ENCODE measurements at regions not wholly inside any gene's neighbourhood (a gene's known extent, or its start where the extent isn't known, plus 50 kb on each side); places are given as distances from the start of the nearest gene placed in this dataset.

GRCh38 chr7:79732535-79732934, 279.1 kb upstream of the MAGI2 start:
- H3K27me3 ChIP-seq (ENCODE audit: control insufficient read depth, insufficient read depth, low read length, poor library complexity, severe bottlenecking): no peaks in the 10 kb centered on the region
- Mint-ChIP-seq H3K36me3 (ENCODE audit: low read depth) (no peaks in the 10 kb centered on the region), H3K4me3 (no peak overlapping the region), H3K27me3 (ENCODE audit: insufficient read depth) (peaks cover 4% of the 10 kb centered on the region), H3K27ac (no peak overlapping the region), H3K4me1 (no peaks in the 10 kb centered on the region), H3K9me3 (peaks cover 8% of the 10 kb centered on the region)
- H3K36me3 ChIP-seq (ENCODE audit: control insufficient read depth, insufficient read depth, low read length): no peaks in the 10 kb centered on the region
- H3K4me3 ChIP-seq (ENCODE audit: low read length): no peak overlapping the region
- WGBS, 2 experiments (ENCODE audit: insufficient coverage in 1 of 2, insufficient read length in 1 of 2): 89 to 96% methylated on average over 2 of the region's 2 CpGs
- H3K4me1 ChIP-seq (ENCODE audit: control insufficient read depth, insufficient read depth, low read length): no peaks in the 10 kb centered on the region
- DNase-seq: no peak
- no peak overlapping the region for H3K27ac ChIP-seq (ENCODE audit: low read depth, low read length)
- H3K9ac ChIP-seq (ENCODE audit: extremely low read depth, low read length, poor library complexity, severe bottlenecking): no peak overlapping the region
- peaks cover 15% of the 10 kb centered on the region for H3K9me3 ChIP-seq (ENCODE audit: control insufficient read depth, low read length)
- TF ChIP-seq CTCF (conservative IDR thresholded peaks at IDR 0.05): no peak

- DNase-seq: no peak
- H3K27me3 Mint-ChIP-seq (ENCODE audit: insufficient read depth): peaks cover 4% of the 10 kb centered on the region
- H3K9me3 Mint-ChIP-seq: peaks cover 8% of the 10 kb centered on the region
- H3K27ac Mint-ChIP-seq: no peak overlapping the region
- no peak for TF ChIP-seq CTCF (conservative IDR thresholded peaks at IDR 0.05)
- Histone ChIP-seq H3K4me1 (ENCODE audit: control insufficient read depth, insufficient read depth, low read length) (no peaks in the 10 kb centered on the region), H3K4me3 (ENCODE audit: low read length) (no peak overlapping the region), H3K9ac (ENCODE audit: extremely low read depth, low read length, poor library complexity, severe bottlenecking) (no peak overlapping the region), H3K27me3 (ENCODE audit: control insufficient read depth, insufficient read depth, low read length, poor library complexity, severe bottlenecking) (no peaks in the 10 kb centered on the region), H3K9me3 (ENCODE audit: control insufficient read depth, low read length) (peaks cover 15% of the 10 kb centered on the region), H3K27ac (ENCODE audit: low read depth, low read length) (no peak overlapping the region), H3K36me3 (ENCODE audit: control insufficient read depth, insufficient read depth, low read length) (no peaks in the 10 kb centered on the region)
- H3K4me1 Mint-ChIP-seq: no peaks in the 10 kb centered on the region
- H3K4me3 Mint-ChIP-seq: no peak overlapping the region
- no peaks in the 10 kb centered on the region for H3K36me3 Mint-ChIP-seq (ENCODE audit: low read depth)
- 83 to 93% methylated on average over 1 to 4 of the region's 4 CpGs for WGBS, 2 experiments (ENCODE audit: insufficient coverage in 1 of 2, insufficient read length in 1 of 2)
These were observed 277.5 kb upstream of the MAGI2 start for GRCh38 chr7:79730971-79731370.

DNA sequence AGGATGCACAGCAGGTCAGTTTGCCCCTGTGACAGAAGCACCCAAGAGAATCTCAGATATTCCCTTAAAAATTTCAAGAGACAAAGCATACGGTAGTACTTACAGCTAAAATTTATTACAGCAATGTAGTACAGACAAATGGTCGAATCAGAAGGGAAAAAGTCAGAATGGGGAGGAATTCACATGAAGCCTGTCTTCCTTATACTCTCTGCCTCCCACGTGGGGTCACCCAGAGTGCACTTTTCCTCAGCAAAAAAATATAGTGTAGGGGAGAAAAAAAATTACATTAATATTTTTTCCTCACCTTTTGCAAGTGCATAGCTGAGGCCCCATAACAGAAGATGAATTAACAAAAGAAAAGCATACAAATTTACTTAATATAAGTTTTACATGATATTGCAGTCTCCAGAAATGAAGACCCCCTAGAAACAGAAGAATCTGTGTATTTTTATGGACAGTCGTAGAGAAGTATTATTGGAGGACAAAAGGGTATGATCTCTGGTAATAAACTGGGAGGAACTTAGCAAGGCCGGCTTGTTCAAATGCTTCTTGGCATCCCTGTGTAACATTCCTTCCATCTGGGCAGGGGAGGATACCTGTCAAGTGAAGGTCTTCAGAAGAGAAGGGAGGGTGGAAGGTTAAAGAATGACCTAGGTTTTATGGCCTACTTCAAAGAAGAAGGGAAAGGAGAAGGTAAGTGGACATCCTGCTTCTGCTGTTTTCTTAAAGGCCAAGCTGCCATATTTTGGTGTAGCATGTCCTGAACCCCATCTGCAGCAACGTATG, 270.6 kb upstream of the MAGI2 start:
- H3K36me3 Mint-ChIP-seq (ENCODE audit: low read depth): no peaks in the 10 kb centered on the region
- no peak overlapping the region for H3K27ac ChIP-seq (ENCODE audit: low read depth, low read length)
- H3K9me3 ChIP-seq (ENCODE audit: control insufficient read depth, low read length): no peaks in the 10 kb centered on the region
- H3K9me3 Mint-ChIP-seq: peaks cover 4% of the 10 kb centered on the region
- WGBS, 2 experiments (ENCODE audit: insufficient coverage in 1 of 2, insufficient read length in 1 of 2): 40 to 80% methylated on average over 1 to 6 of the region's 6 CpGs
- no peak overlapping the region for H3K4me3 Mint-ChIP-seq
- H3K27me3 Mint-ChIP-seq (ENCODE audit: insufficient read depth): peaks cover 2% of the 10 kb centered on the region
- no peak overlapping the region for H3K9ac ChIP-seq (ENCODE audit: extremely low read depth, low read length, poor library complexity, severe bottlenecking)
- no peaks in the 10 kb centered on the region for H3K4me1 ChIP-seq (ENCODE audit: control insufficient read depth, insufficient read depth, low read length)
- H3K27ac Mint-ChIP-seq: no peak overlapping the region
- H3K4me1 Mint-ChIP-seq: peaks cover 11% of the 10 kb centered on the region
- H3K4me3 ChIP-seq (ENCODE audit: low read length): no peak overlapping the region
- no peaks in the 10 kb centered on the region for H3K27me3 ChIP-seq (ENCODE audit: control insufficient read depth, insufficient read depth, low read length, poor library complexity, severe bottlenecking)
- no peak for TF ChIP-seq CTCF (conservative IDR thresholded peaks at IDR 0.05)
- DNase-seq: no peak
- H3K36me3 ChIP-seq (ENCODE audit: control insufficient read depth, insufficient read depth, low read length): no peaks in the 10 kb centered on the region

Measured in endodermal cell (in vitro differentiated cells).